WI38 (cell line): ENCODE measurements at regions not wholly inside any gene's neighbourhood (a gene's known extent, or its start where the extent isn't known, plus 50 kb on each side); places are given as distances from the start of the nearest gene placed in this dataset.

Experiments
- H3K4me3 ChIP-seq: 2 replicates; pipeline ENCODE4 v1.5.1; 2011; ENCODE audit warnings: low read depth, mild to moderate bottlenecking, control low read depth, low read length
- TF ChIP-seq, protein P1 (sequence below): IDR thresholded peaks from 2 replicates; pipeline ENCODE4 v1.5.1; 2012; ENCODE audit warnings: low read depth, mild to moderate bottlenecking, control low read depth, low read length

- TF ChIP-seq, protein P1, sequence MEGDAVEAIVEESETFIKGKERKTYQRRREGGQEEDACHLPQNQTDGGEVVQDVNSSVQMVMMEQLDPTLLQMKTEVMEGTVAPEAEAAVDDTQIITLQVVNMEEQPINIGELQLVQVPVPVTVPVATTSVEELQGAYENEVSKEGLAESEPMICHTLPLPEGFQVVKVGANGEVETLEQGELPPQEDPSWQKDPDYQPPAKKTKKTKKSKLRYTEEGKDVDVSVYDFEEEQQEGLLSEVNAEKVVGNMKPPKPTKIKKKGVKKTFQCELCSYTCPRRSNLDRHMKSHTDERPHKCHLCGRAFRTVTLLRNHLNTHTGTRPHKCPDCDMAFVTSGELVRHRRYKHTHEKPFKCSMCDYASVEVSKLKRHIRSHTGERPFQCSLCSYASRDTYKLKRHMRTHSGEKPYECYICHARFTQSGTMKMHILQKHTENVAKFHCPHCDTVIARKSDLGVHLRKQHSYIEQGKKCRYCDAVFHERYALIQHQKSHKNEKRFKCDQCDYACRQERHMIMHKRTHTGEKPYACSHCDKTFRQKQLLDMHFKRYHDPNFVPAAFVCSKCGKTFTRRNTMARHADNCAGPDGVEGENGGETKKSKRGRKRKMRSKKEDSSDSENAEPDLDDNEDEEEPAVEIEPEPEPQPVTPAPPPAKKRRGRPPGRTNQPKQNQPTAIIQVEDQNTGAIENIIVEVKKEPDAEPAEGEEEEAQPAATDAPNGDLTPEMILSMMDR = no peak
- no peak overlapping the region for H3K4me3 ChIP-seq
Measured at GRCh38 chr1:59243978-59244377, 52.9 kb upstream of the FGGY start.

DNA sequence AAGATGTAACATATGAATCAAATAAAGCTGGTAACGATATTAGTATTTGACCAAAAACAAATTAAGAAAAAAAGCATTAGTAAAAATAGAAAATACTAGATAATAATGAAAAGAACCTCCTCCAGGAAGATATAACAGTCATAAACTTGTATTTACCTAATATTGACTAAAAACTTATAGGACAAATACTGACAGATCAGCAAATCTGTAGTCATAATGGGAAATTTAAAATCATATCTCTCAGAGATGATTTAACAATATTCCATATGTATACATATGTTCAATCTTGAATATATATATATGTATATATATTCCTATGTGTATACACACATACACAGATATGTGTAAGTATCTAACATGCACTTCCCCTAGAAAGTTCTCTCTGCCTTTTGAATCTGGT is 52.0 kb upstream of the FGGY start:
- TF ChIP-seq, protein P1 = no peak
- no peak overlapping the region for H3K4me3 ChIP-seq
